ENCODE measurements at regions not wholly inside any gene's neighbourhood (a gene's known extent, or its start where the extent isn't known, plus 50 kb on each side); places are given as distances from the start of the nearest gene placed in this dataset.
"Not testable (repeated sequence)": the region's sequence is repeated elsewhere in the genome, so short reads cannot be mapped to it uniquely, and the experiment has no call there.

- H3K27ac ChIP-seq (ENCODE audit: low read length), result no peak overlapping the region
- H3K36me3 ChIP-seq (ENCODE audit: insufficient read depth, low read depth, low read length), result no peaks in the 10 kb centered on the region
- H3K4me1 ChIP-seq (ENCODE audit: insufficient read depth, low read length), result no peaks in the 10 kb centered on the region
- no peak overlapping the region for H3K4me3 ChIP-seq (ENCODE audit: low read length)
- no peaks in the 10 kb centered on the region for H3K27me3 ChIP-seq (ENCODE audit: insufficient read depth, low read length)
- H3K9ac ChIP-seq (ENCODE audit: low read depth, low read length), result no peak overlapping the region
- H3K9me3 ChIP-seq (ENCODE audit: insufficient read depth, low read depth, low read length), result no peaks in the 10 kb centered on the region
These were observed 558.2 kb upstream of the GNPDA2 start for GRCh38 chr4:45284400-45285085.

GRCh38 chr4:45283352-45283751 lies 557.0 kb upstream of the GNPDA2 start:
- Histone ChIP-seq H3K4me3 (ENCODE audit: low read length) (no peak overlapping the region), H3K4me1 (ENCODE audit: insufficient read depth, low read length) (no peaks in the 10 kb centered on the region)

GRCh38 chr4:45280121-45280520 lies 553.8 kb upstream of the GNPDA2 start:
- Histone ChIP-seq H3K9me3 (ENCODE audit: insufficient read depth, low read depth, low read length) (no peaks in the 10 kb centered on the region), H3K4me1 (ENCODE audit: insufficient read depth, low read length) (no peaks in the 10 kb centered on the region), H3K36me3 (ENCODE audit: insufficient read depth, low read depth, low read length) (no peaks in the 10 kb centered on the region), H3K4me3 (ENCODE audit: low read length) (no peak overlapping the region), H3K27ac (ENCODE audit: low read length) (no peak overlapping the region), H3K27me3 (ENCODE audit: insufficient read depth, low read length) (no peaks in the 10 kb centered on the region), H3K9ac (ENCODE audit: low read depth, low read length) (no peak overlapping the region)

More at GRCh38 chr4:45283352-45283751, 557.0 kb upstream of the GNPDA2 start:
- Histone ChIP-seq H3K9ac (ENCODE audit: low read depth, low read length) (no peak overlapping the region), H3K9me3 (ENCODE audit: insufficient read depth, low read depth, low read length) (no peaks in the 10 kb centered on the region), H3K27me3 (ENCODE audit: insufficient read depth, low read length) (no peaks in the 10 kb centered on the region), H3K27ac (ENCODE audit: low read length) (no peak overlapping the region), H3K36me3 (ENCODE audit: insufficient read depth, low read depth, low read length) (no peaks in the 10 kb centered on the region)

- Histone ChIP-seq H3K9me3 (ENCODE audit: insufficient read depth, low read depth, low read length) (no peaks in the 10 kb centered on the region), H3K4me1 (ENCODE audit: insufficient read depth, low read length) (no peaks in the 10 kb centered on the region), H3K36me3 (ENCODE audit: insufficient read depth, low read depth, low read length) (no peaks in the 10 kb centered on the region), H3K9ac (ENCODE audit: low read depth, low read length) (no peak overlapping the region), H3K27me3 (ENCODE audit: insufficient read depth, low read length) (no peaks in the 10 kb centered on the region), H3K4me3 (ENCODE audit: low read length) (no peak overlapping the region), H3K27ac (ENCODE audit: low read length) (no peak overlapping the region)
These were observed 549.5 kb upstream of the GNPDA2 start for GRCh38 chr4:45275862-45276261.

GRCh38 chr4:45248106-45248505 lies 521.8 kb upstream of the GNPDA2 start:
- not testable (repeated sequence) for H3K9me3 ChIP-seq (ENCODE audit: insufficient read depth, low read depth, low read length); H3K36me3 ChIP-seq (ENCODE audit: insufficient read depth, low read depth, low read length); H3K4me1 ChIP-seq (ENCODE audit: insufficient read depth, low read length); H3K4me3 ChIP-seq (ENCODE audit: low read length); H3K27me3 ChIP-seq (ENCODE audit: insufficient read depth, low read length); H3K27ac ChIP-seq (ENCODE audit: low read length); H3K9ac ChIP-seq (ENCODE audit: low read depth, low read length)

GRCh38 chr4:45241976-45242375 lies 515.6 kb upstream of the GNPDA2 start:
- Histone ChIP-seq H3K27me3 (ENCODE audit: insufficient read depth, low read length) (no peaks in the 10 kb centered on the region), H3K36me3 (ENCODE audit: insufficient read depth, low read depth, low read length) (no peaks in the 10 kb centered on the region), H3K27ac (ENCODE audit: low read length) (no peak overlapping the region), H3K9ac (ENCODE audit: low read depth, low read length) (no peak overlapping the region), H3K4me1 (ENCODE audit: insufficient read depth, low read length) (no peaks in the 10 kb centered on the region), H3K9me3 (ENCODE audit: insufficient read depth, low read depth, low read length) (no peaks in the 10 kb centered on the region), H3K4me3 (ENCODE audit: low read length) (no peak overlapping the region)

- Histone ChIP-seq H3K4me1 (ENCODE audit: insufficient read depth, low read length) (no peaks in the 10 kb centered on the region), H3K27ac (ENCODE audit: low read length) (no peak overlapping the region), H3K9ac (ENCODE audit: low read depth, low read length) (no peak overlapping the region), H3K9me3 (ENCODE audit: insufficient read depth, low read depth, low read length) (peaks cover 11% of the 10 kb centered on the region), H3K36me3 (ENCODE audit: insufficient read depth, low read depth, low read length) (no peaks in the 10 kb centered on the region), H3K27me3 (ENCODE audit: insufficient read depth, low read length) (no peaks in the 10 kb centered on the region), H3K4me3 (ENCODE audit: low read length) (no peak overlapping the region)
These were observed 502.9 kb upstream of the GNPDA2 start for GRCh38 chr4:45229206-45229605.

GRCh38 chr4:45215976-45216542 lies 489.7 kb upstream of the GNPDA2 start:
- Histone ChIP-seq H3K9me3 (ENCODE audit: insufficient read depth, low read depth, low read length) (no peaks in the 10 kb centered on the region), H3K4me1 (ENCODE audit: insufficient read depth, low read length) (no peaks in the 10 kb centered on the region), H3K4me3 (ENCODE audit: low read length) (no peak overlapping the region), H3K27ac (ENCODE audit: low read length) (no peak overlapping the region), H3K36me3 (ENCODE audit: insufficient read depth, low read depth, low read length) (no peaks in the 10 kb centered on the region), H3K27me3 (ENCODE audit: insufficient read depth, low read length) (no peaks in the 10 kb centered on the region), H3K9ac (ENCODE audit: low read depth, low read length) (no peak overlapping the region)

GRCh38 chr4:45208476-45208875 lies 482.1 kb upstream of the GNPDA2 start:
- not testable (repeated sequence) for H3K27me3 ChIP-seq (ENCODE audit: insufficient read depth, low read length); H3K27ac ChIP-seq (ENCODE audit: low read length); H3K4me1 ChIP-seq (ENCODE audit: insufficient read depth, low read length); H3K4me3 ChIP-seq (ENCODE audit: low read length); H3K36me3 ChIP-seq (ENCODE audit: insufficient read depth, low read depth, low read length); H3K9ac ChIP-seq (ENCODE audit: low read depth, low read length)
- H3K9me3 ChIP-seq (ENCODE audit: insufficient read depth, low read depth, low read length), result peaks cover 11% of the 10 kb centered on the region

- H3K4me3 ChIP-seq (ENCODE audit: low read length); H3K27ac ChIP-seq (ENCODE audit: low read length); H3K4me1 ChIP-seq (ENCODE audit: insufficient read depth, low read length); H3K36me3 ChIP-seq (ENCODE audit: insufficient read depth, low read depth, low read length); H3K27me3 ChIP-seq (ENCODE audit: insufficient read depth, low read length); H3K9ac ChIP-seq (ENCODE audit: low read depth, low read length): not testable (repeated sequence)
- H3K9me3 ChIP-seq (ENCODE audit: insufficient read depth, low read depth, low read length), result peaks cover 11% of the 10 kb centered on the region
These were observed 481.5 kb upstream of the GNPDA2 start for GRCh38 chr4:45207864-45208331.

- not testable (repeated sequence) for H3K4me3 ChIP-seq (ENCODE audit: low read length); H3K4me1 ChIP-seq (ENCODE audit: insufficient read depth, low read length); H3K27me3 ChIP-seq (ENCODE audit: insufficient read depth, low read length); H3K27ac ChIP-seq (ENCODE audit: low read length); H3K9ac ChIP-seq (ENCODE audit: low read depth, low read length); H3K36me3 ChIP-seq (ENCODE audit: insufficient read depth, low read depth, low read length)
- H3K9me3 ChIP-seq (ENCODE audit: insufficient read depth, low read depth, low read length), result peaks cover 11% of the 10 kb centered on the region
These were observed 481.0 kb upstream of the GNPDA2 start for GRCh38 chr4:45207241-45207863.

- Histone ChIP-seq H3K36me3 (ENCODE audit: insufficient read depth, low read depth, low read length) (no peaks in the 10 kb centered on the region), H3K27ac (ENCODE audit: low read length) (no peak overlapping the region), H3K4me3 (ENCODE audit: low read length) (no peak overlapping the region), H3K4me1 (ENCODE audit: insufficient read depth, low read length) (no peaks in the 10 kb centered on the region), H3K9me3 (ENCODE audit: insufficient read depth, low read depth, low read length) (no peaks in the 10 kb centered on the region), H3K27me3 (ENCODE audit: insufficient read depth, low read length) (no peaks in the 10 kb centered on the region), H3K9ac (ENCODE audit: low read depth, low read length) (no peak overlapping the region)
These were observed 473.4 kb upstream of the GNPDA2 start for GRCh38 chr4:45199736-45200135.

Data from iPS-20b (cell line).